Esophagus squamous epithelium (tissue), 4 donors: ENCODE measurements at regions not wholly inside any gene's neighbourhood (a gene's known extent, or its start where the extent isn't known, plus 50 kb on each side); places are given as distances from the start of the nearest gene placed in this dataset.

Experiments used
- POLR2A ChIP-seq, 4 donors: fragments of 450-650 bp; IDR thresholded peaks; one replicate each; pipeline ENCODE4 v1.6.1; 2017; ENCODE audit warnings: antibody characterized with exemption in 4 of 4, mild to moderate bottlenecking in 4 of 4, moderate library complexity in 3 of 4
- TF ChIP-seq, protein P1 (sequence below), 6 experiments: fragments of 450-650 bp in 4 of 6; fragments of 200-600 bp in 2 of 6; sonication (generic) in 2 of 6; IDR thresholded peaks; one replicate each; pipeline ENCODE4 v1.5.1; 2016 to 2019; ENCODE audit warnings: antibody characterized with exemption in 6 of 6, mild to moderate bottlenecking in 4 of 6, moderate library complexity in 4 of 6

GRCh38 chr6:166779963-166780683 lies 153.1 kb upstream of the RPS6KA2 start:
- TF ChIP-seq, protein P1, sequence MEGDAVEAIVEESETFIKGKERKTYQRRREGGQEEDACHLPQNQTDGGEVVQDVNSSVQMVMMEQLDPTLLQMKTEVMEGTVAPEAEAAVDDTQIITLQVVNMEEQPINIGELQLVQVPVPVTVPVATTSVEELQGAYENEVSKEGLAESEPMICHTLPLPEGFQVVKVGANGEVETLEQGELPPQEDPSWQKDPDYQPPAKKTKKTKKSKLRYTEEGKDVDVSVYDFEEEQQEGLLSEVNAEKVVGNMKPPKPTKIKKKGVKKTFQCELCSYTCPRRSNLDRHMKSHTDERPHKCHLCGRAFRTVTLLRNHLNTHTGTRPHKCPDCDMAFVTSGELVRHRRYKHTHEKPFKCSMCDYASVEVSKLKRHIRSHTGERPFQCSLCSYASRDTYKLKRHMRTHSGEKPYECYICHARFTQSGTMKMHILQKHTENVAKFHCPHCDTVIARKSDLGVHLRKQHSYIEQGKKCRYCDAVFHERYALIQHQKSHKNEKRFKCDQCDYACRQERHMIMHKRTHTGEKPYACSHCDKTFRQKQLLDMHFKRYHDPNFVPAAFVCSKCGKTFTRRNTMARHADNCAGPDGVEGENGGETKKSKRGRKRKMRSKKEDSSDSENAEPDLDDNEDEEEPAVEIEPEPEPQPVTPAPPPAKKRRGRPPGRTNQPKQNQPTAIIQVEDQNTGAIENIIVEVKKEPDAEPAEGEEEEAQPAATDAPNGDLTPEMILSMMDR (IDR thresholded peaks at IDR 0.05), result no peak
- TF ChIP-seq POLR2A (IDR thresholded peaks at IDR 0.05), result no peak
